PC-9 (cell line): ENCODE measurements at regions not wholly inside any gene's neighbourhood (a gene's known extent, or its start where the extent isn't known, plus 50 kb on each side); places are given as distances from the start of the nearest gene placed in this dataset.

Experiments used
- EZH2 ChIP-seq: fragments of 200-600 bp; sonication (generic); IDR thresholded peaks from 2 replicates; pipeline ENCODE4 v1.8.0; 2017; ENCODE audit warnings: antibody characterized with exemption, low read depth
- TF ChIP-seq, protein P1 (sequence below): fragments of 200-600 bp; sonication (generic); conservative IDR thresholded peaks from 2 replicates; pipeline ENCODE4 v1.6.1; 2017; ENCODE audit warnings: mixed run types, antibody characterized with exemption, mild to moderate bottlenecking, moderate library complexity

DNA sequence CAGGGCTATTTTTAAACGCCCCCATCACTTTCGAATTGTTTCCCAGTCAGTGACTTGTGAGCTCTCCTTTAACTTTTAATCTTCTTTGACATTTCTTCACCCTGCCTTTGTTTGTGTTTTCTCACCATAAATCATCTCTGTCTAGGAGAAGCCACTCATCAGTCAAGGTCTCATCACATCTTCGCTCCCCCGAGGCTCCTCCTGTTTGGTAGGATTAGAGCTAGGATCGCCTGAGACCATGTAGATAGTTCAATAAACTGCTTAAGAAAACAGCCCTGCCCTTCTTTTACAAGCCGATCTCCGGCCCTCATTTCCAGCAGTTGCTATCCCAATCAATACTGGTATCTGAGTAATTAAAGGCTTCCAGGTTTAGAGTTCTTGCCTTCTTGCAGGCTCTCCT, 472.8 kb upstream of the ADARB2 start:
- TF ChIP-seq, protein P1, sequence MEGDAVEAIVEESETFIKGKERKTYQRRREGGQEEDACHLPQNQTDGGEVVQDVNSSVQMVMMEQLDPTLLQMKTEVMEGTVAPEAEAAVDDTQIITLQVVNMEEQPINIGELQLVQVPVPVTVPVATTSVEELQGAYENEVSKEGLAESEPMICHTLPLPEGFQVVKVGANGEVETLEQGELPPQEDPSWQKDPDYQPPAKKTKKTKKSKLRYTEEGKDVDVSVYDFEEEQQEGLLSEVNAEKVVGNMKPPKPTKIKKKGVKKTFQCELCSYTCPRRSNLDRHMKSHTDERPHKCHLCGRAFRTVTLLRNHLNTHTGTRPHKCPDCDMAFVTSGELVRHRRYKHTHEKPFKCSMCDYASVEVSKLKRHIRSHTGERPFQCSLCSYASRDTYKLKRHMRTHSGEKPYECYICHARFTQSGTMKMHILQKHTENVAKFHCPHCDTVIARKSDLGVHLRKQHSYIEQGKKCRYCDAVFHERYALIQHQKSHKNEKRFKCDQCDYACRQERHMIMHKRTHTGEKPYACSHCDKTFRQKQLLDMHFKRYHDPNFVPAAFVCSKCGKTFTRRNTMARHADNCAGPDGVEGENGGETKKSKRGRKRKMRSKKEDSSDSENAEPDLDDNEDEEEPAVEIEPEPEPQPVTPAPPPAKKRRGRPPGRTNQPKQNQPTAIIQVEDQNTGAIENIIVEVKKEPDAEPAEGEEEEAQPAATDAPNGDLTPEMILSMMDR: no peak
- no peak for TF ChIP-seq EZH2
